HG03565 (cell line): ENCODE measurements at regions not wholly inside any gene's neighbourhood (a gene's known extent, or its start where the extent isn't known, plus 50 kb on each side); places are given as distances from the start of the nearest gene placed in this dataset.
"Not testable (repeated sequence)": the region's sequence is repeated elsewhere in the genome, so short reads cannot be mapped to it uniquely, and the experiment has no call there.

ENCODE experiments used
- ATAC-seq: cut with Tn5 transposase; IDR thresholded peaks from one replicate; pipeline ENCODE4 v1.9.1; 2021; ENCODE audit warnings: mild to moderate bottlenecking, moderate library complexity; ENCODE audit not compliant: unreplicated experiment

- ATAC-seq: no peak
These were observed 179.0 kb downstream of the BCAS1 start for GRCh38 chr20:53891306-53891894.

- no peak for ATAC-seq
These were observed 179.7 kb downstream of the BCAS1 start for GRCh38 chr20:53890443-53891305.

- no peak for ATAC-seq
These were observed 180.8 kb downstream of the BCAS1 start for GRCh38 chr20:53889411-53890148.

GRCh38 chr20:53888951-53889350 lies 181.4 kb downstream of the BCAS1 start:
- ATAC-seq: no peak

GRCh38 chr20:53888510-53888909 lies 181.9 kb downstream of the BCAS1 start:
- ATAC-seq: no peak

GRCh38 chr20:53887973-53888372 lies 182.4 kb downstream of the BCAS1 start:
- no peak for ATAC-seq

- ATAC-seq: no peak
These were observed 185.4 kb downstream of the BCAS1 start for GRCh38 chr20:53884859-53885541.

GRCh38 chr20:53883098-53883911 lies 187.1 kb downstream of the BCAS1 start:
- ATAC-seq: no peak

- not testable (repeated sequence) for ATAC-seq
These were observed 187.9 kb downstream of the BCAS1 start for GRCh38 chr20:53882438-53882986.

GRCh38 chr20:53881362-53881761 lies 189.0 kb downstream of the BCAS1 start:
- no peak for ATAC-seq

GRCh38 chr20:53880108-53880641 lies 190.2 kb downstream of the BCAS1 start:
- no peak for ATAC-seq

- ATAC-seq: no peak
These were observed 191.2 kb downstream of the BCAS1 start for GRCh38 chr20:53879048-53879684.

GRCh38 chr20:53878262-53879047 lies 191.9 kb downstream of the BCAS1 start:
- no peak for ATAC-seq

- no peak for ATAC-seq
These were observed 193.4 kb downstream of the BCAS1 start for GRCh38 chr20:53876956-53877355.

GRCh38 chr20:53876470-53876869 lies 193.9 kb downstream of the BCAS1 start:
- ATAC-seq: no peak

GRCh38 chr20:53875452-53875851 lies 194.9 kb downstream of the BCAS1 start:
- ATAC-seq: no peak

- ATAC-seq: no peak
These were observed 195.7 kb downstream of the BCAS1 start for GRCh38 chr20:53874706-53875105.

GRCh38 chr20:53874104-53874503 lies 196.3 kb downstream of the BCAS1 start:
- ATAC-seq: no peak

- ATAC-seq: peak; percentile 5
These were observed 197.2 kb downstream of the BCAS1 start for GRCh38 chr20:53873230-53873604.
